ENCODE measurements at regions not wholly inside any gene's neighbourhood (a gene's known extent, or its start where the extent isn't known, plus 50 kb on each side); places are given as distances from the start of the nearest gene placed in this dataset.
A peak's percentile ranks its signal among the peaks of the same experiment; 100 is the strongest.

DNA sequence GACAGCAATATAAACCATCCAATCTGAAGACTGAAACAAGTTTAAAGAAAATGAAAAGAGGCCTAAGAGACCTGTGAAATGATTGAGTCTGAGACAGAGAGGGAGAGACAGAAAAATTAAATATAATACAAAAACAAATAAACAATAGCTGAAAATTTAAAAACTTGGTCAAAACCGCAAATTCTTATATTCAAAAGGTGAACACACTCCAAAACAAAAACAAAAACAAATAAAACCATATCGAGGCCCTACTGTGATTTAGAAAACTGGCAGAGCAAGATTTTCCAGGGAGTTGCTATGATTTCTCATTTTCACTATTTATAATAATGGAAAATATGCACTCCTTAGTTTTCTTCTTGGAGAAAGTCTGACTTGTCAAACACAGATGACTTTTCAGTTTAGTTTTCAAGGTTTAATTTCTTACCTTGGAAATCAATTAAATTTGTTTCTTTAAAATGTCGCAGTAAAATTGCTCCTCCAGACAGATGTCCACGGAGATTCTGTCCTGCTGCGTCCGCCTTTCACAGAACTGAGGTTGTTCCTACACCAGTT lies 1420.3 kb downstream of the UQCRFS1 start:
- Histone ChIP-seq H3K9ac (ENCODE audit: low read depth in 2 of 2, low read length in 2 of 2) (peak overlapping the region; percentile 64 to 91), H3K4me1 (peaks cover 4% of the 10 kb centered on the region), H3K36me3 (no peaks in the 10 kb centered on the region), H3K27me3 (no peaks in the 10 kb centered on the region), H3K9me3 (no peaks in the 10 kb centered on the region), H3K4me3 (peak overlapping the region; percentile 58), H3K27ac (peak overlapping the region; percentile 80)
- DNase-seq: no peak
- intact Hi-C loops (cut with DNase I): no loop called here
- TF ChIP-seq, protein P1, sequence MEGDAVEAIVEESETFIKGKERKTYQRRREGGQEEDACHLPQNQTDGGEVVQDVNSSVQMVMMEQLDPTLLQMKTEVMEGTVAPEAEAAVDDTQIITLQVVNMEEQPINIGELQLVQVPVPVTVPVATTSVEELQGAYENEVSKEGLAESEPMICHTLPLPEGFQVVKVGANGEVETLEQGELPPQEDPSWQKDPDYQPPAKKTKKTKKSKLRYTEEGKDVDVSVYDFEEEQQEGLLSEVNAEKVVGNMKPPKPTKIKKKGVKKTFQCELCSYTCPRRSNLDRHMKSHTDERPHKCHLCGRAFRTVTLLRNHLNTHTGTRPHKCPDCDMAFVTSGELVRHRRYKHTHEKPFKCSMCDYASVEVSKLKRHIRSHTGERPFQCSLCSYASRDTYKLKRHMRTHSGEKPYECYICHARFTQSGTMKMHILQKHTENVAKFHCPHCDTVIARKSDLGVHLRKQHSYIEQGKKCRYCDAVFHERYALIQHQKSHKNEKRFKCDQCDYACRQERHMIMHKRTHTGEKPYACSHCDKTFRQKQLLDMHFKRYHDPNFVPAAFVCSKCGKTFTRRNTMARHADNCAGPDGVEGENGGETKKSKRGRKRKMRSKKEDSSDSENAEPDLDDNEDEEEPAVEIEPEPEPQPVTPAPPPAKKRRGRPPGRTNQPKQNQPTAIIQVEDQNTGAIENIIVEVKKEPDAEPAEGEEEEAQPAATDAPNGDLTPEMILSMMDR (IDR thresholded peaks at IDR 0.05): no peak

DNA sequence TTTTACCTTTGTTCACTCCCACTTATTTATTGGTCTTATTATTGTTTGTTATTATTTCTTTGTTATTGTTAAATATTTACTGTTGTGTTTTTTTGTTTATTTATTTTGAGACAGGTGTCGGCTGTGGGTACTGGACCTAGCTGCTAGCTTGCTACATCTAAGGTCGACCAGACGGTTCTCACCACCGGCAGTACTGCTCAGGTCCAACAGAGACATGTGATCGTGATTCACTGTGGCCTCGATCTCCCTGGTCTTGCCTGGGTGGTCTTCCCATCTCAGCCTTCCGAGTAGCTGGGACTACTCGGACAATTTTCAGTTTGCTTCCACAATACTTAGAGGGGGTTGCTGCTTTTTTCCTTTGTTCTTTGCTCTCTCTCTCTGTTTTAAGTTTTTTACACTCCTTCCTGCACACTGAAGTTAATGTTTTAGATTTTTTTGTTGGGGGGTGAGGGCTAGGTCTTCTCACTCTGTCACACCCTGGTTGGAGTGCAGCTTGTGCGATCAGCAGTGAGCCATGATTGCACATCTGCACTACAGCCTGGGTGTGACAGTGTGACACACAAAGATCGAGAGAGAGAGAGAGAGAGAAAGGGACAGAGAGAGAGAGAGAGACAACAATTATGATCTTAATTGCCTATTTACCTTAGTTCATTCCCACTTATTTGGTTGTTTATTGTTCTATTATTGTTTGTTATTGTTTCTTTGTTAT lies 1432.4 kb downstream of the UQCRFS1 start:
- Histone ChIP-seq H3K36me3 (no peaks in the 10 kb centered on the region), H3K27ac (no peak overlapping the region), H3K27me3 (no peaks in the 10 kb centered on the region), H3K4me1 (no peaks in the 10 kb centered on the region), H3K9me3 (no peaks in the 10 kb centered on the region), H3K4me3 (no peak overlapping the region), H3K9ac (ENCODE audit: low read depth in 2 of 2, low read length in 2 of 2) (no peak overlapping the region)
- intact Hi-C loops (cut with DNase I): no loop called here
- no peak for DNase-seq
- TF ChIP-seq, protein P1 (IDR thresholded peaks at IDR 0.05): no peak

DNA sequence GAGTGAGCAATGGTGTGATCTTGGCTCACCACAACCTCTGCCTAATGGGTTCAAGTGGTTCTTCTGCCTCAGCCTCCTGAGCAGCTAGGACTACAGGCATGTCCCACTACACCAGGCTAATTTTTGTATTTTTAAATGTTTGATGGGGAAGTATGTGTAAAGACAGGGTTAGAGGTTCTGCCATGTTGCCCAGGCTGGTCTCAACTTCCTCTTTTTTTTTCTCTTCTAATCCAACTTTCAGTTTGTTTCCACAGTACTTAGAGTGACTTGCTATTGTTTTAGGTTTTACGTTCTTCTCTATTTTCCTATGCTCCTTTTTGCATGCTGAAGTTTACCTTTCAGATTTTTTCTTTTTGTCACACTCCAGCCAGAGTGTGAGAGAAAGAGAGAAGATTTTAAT lies 1433.0 kb downstream of the UQCRFS1 start:
- H3K27ac ChIP-seq: no peak overlapping the region
- H3K9ac ChIP-seq (ENCODE audit: low read depth in 2 of 2, low read length in 2 of 2): no peak overlapping the region
- no peak for DNase-seq
- H3K4me1 ChIP-seq: no peaks in the 10 kb centered on the region
- H3K9me3 ChIP-seq: no peaks in the 10 kb centered on the region
- intact Hi-C loops (cut with DNase I): no loop called here
- no peaks in the 10 kb centered on the region for H3K36me3 ChIP-seq
- TF ChIP-seq, protein P1 (IDR thresholded peaks at IDR 0.05): no peak
- H3K4me3 ChIP-seq: no peak overlapping the region
- no peaks in the 10 kb centered on the region for H3K27me3 ChIP-seq

DNA sequence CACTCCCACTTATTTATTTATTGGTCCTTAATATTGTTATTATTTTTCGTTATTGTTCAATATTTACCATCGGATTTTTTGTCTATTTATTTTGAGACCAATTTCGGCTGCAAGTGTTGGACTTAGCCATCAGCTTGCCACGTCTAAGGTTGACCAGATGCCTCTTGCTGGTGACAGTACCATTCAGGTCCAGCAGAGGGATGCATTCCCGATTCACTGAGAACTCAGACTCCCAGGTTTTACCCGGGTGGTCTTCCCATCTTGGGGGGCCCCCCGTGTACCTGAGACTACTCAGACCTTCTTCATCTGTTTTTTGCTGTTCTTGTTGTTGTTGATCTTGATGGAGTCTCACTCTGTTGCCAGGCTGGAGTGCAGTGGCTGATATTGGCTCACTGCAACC lies 1435.2 kb downstream of the UQCRFS1 start:
- no peaks in the 10 kb centered on the region for H3K4me1 ChIP-seq
- intact Hi-C loops (cut with DNase I): no loop called here
- H3K36me3 ChIP-seq: no peaks in the 10 kb centered on the region
- DNase-seq: no peak
- no peak overlapping the region for H3K4me3 ChIP-seq
- no peaks in the 10 kb centered on the region for H3K27me3 ChIP-seq
- no peak overlapping the region for H3K27ac ChIP-seq
- TF ChIP-seq, protein P1 (IDR thresholded peaks at IDR 0.05): no peak
- H3K9ac ChIP-seq (ENCODE audit: low read depth in 2 of 2, low read length in 2 of 2): no peak overlapping the region
- no peaks in the 10 kb centered on the region for H3K9me3 ChIP-seq

DNA sequence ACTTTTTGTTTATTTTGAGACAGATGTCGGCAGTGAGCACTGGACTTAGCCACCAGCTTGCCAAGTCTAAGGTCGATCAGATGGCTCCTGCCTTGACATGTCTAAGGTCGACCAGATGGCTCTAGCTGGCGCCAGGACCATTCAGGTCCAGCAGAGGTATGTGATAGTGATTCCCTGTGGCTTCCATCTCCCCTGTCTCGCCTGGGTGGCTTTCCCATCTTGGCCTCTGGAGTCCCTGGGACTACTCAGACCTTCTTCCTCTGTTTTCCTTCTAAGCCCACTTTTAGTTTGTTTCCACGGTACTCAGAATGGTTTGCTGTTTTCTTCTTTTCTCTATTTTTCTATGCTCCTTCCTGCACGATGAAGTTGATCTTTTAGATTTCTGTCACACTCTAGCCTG lies 1435.7 kb downstream of the UQCRFS1 start:
- TF ChIP-seq, protein P1 (IDR thresholded peaks at IDR 0.05): no peak
- Histone ChIP-seq H3K9ac (ENCODE audit: low read depth in 2 of 2, low read length in 2 of 2) (no peak overlapping the region), H3K4me3 (no peak overlapping the region), H3K4me1 (no peaks in the 10 kb centered on the region), H3K27me3 (no peaks in the 10 kb centered on the region), H3K36me3 (no peaks in the 10 kb centered on the region), H3K9me3 (no peaks in the 10 kb centered on the region), H3K27ac (no peak overlapping the region)
- intact Hi-C loops (cut with DNase I): no loop called here
- no peak for DNase-seq
